Heart right ventricle (tissue), 16 donors: ENCODE measurements at regions not wholly inside any gene's neighbourhood (a gene's known extent, or its start where the extent isn't known, plus 50 kb on each side); places are given as distances from the start of the nearest gene placed in this dataset.

Source experiments
- ATAC-seq, 8 donors: fragments of 200-7000 bp; cut with Tn5 transposase; one replicate each; pipeline ENCODE4 v1.9.1; 2020; ENCODE audit warnings: mild to moderate bottlenecking in 8 of 8, moderate library complexity in 8 of 8, moderate number of reproducible peaks in 1 of 8
- DNase-seq, 2 donors: peaks; one replicate each; pipeline ENCODE4 v3.0.0-alpha.2; 2020
- H3K27ac ChIP-seq, 10 donors: fragments of 200-600 bp; sonication (generic) in 2 of 10; one replicate each; pipeline versions ENCODE4 v1.5.0 to v1.8.0; 2020 to 2022; ENCODE audit warnings: mild to moderate bottlenecking in 3 of 10
- H3K27me3 ChIP-seq, 7 donors: fragments of 200-600 bp; one replicate each; pipeline ENCODE4 v1.8.0; 2021 to 2022; ENCODE audit warnings: mild to moderate bottlenecking in 2 of 7
- H3K36me3 ChIP-seq, 9 donors: fragments of 200-600 bp; sonication (generic) in 1 of 9; one replicate each; pipeline versions ENCODE4 v1.5.0 to v1.8.0; 2020 to 2022; ENCODE audit warnings: mild to moderate bottlenecking in 2 of 9
- H3K4me1 ChIP-seq, 9 donors: fragments of 200-600 bp; sonication (generic) in 1 of 9; one replicate each; pipeline versions ENCODE4 v1.5.0 to v1.8.0; 2020 to 2022; ENCODE audit warnings: mild to moderate bottlenecking in 4 of 9
- H3K4me3 ChIP-seq, 10 donors: fragments of 200-600 bp; sonication (generic) in 2 of 10; one replicate each; pipeline versions ENCODE4 v1.5.0 to v1.8.0; 2020 to 2022; ENCODE audit warnings: mild to moderate bottlenecking in 7 of 10, moderate library complexity in 2 of 10
- H3K9me3 ChIP-seq, 11 donors: fragments of 200-600 bp in 10 of 11; sonication (generic) in 2 of 11; one replicate each; pipeline versions ENCODE4 v1.5.0 to v1.8.0; 2013 to 2022; ENCODE audit warnings: mild to moderate bottlenecking in 2 of 11, control low read depth in 1 of 11, moderate library complexity in 1 of 11
- WGBS, 2 donors: extraction: QIAGEN DNeasy Blood & Tissue Kit; methylation state at CpG; one replicate each; pipeline ENCODE4 v1.1.7; 2013; ENCODE audit warnings: inconsistent platforms in 1 of 2; 5-methylcytosine and 5-hydroxymethylcytosine counted together
- intact Hi-C, 10 donors: fragments of 100-400 bp; cut with DNase I; formaldehyde crosslinking; loops; one replicate each; pipeline versions ENCODE4 v1.11.1 to v1.14.2; 2022
- TF ChIP-seq, protein P1 (sequence below), 9 donors: fragments of 200-600 bp; sonication (generic) in 2 of 9; IDR thresholded peaks; one replicate each; pipeline versions ENCODE4 v1.5.0 to v1.8.0; 2021 to 2022; ENCODE audit warnings: antibody characterized with exemption in 9 of 9, mild to moderate bottlenecking in 5 of 9, moderate library complexity in 1 of 9
- donor health status: Arrhythmogenic right ventricular cardiomyopathy.
- donor health status: ischemic (EF 13 %, LVEDD 7.1; RV severe dilation, severe dysfunction).
- donor health status: healthy with polysubstance abuse.
- donor health status: DM: no; HTN: yes; CAD: no.
- donor health status: DM: no; HTN: no; CAD: no.
- donor health status: ischemic (EF 25% LVEDD 6.9; RV normal size, moderate dysfunction).
- donor health status: ischemic (EF 25% LVEDD 5.7; RV mildly dilated, moderate dysfunction).
- donor health status: healthy.
- donor health status: DM: yes; HTN: yes; CAD: no.
- donor health status: Ischemic cardiomyopathy.
- donor health status: ischemic (EF 35%, LVEDD 5.7; RV mildly dilated, moderate dysfunction).
- donor health status: nonischemic (EF 11% LVEDD 7.7; RV severe dilation, severe dysfunction).
- donor health status: DM: yes; HTN: yes; CAD: no.
- donor health status: PGD.
- donor health status: ischemic (EF 29% LVEDD 5.4; RV normal size, mild dysfunction).
- donor health status: nonischemic (EF 23%, LVEDD 6.1; RV moderate dilation, normal function).

GRCh38 chr11:40023724-40024123 lies 1435.7 kb downstream of the LRRC4C start:
- ATAC-seq, result no peak
- H3K9me3 ChIP-seq, result peaks cover 0 to 13% (median 0%) of the 10 kb centered on the region in 11 donors
- no peaks in the 10 kb centered on the region for H3K36me3 ChIP-seq
- intact Hi-C loops, result loop anchor here in 1 of 10 donors (5.0 kb wide), 1 partner anchor 49 kb away; no protein-coding TSS in a partner anchor
- H3K27ac ChIP-seq, result no peak overlapping the region
- no peak overlapping the region for H3K4me3 ChIP-seq
- H3K27me3 ChIP-seq, result no peaks in the 10 kb centered on the region
- H3K4me1 ChIP-seq, result no peaks in the 10 kb centered on the region
- TF ChIP-seq, protein P1, sequence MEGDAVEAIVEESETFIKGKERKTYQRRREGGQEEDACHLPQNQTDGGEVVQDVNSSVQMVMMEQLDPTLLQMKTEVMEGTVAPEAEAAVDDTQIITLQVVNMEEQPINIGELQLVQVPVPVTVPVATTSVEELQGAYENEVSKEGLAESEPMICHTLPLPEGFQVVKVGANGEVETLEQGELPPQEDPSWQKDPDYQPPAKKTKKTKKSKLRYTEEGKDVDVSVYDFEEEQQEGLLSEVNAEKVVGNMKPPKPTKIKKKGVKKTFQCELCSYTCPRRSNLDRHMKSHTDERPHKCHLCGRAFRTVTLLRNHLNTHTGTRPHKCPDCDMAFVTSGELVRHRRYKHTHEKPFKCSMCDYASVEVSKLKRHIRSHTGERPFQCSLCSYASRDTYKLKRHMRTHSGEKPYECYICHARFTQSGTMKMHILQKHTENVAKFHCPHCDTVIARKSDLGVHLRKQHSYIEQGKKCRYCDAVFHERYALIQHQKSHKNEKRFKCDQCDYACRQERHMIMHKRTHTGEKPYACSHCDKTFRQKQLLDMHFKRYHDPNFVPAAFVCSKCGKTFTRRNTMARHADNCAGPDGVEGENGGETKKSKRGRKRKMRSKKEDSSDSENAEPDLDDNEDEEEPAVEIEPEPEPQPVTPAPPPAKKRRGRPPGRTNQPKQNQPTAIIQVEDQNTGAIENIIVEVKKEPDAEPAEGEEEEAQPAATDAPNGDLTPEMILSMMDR (IDR thresholded peaks at IDR 0.05), result no peak
- no peak for DNase-seq

DNA sequence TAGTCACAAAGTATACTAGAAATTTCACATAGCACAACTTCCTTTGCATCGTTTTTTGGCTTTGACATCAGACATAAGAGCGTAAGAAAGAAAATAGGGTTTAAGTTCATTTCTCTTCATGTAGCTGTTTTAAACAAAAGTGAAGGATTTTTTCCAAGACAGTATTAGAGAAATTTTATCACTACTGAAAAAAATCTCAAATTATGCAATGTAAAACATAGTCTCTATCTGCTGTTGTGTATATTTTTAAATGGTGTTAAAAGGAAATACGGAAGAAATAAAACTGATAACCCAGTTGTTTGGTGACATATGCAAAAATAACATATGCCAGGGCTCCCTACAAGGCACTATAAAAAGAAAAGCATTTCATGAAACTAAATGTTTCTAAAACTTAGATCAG lies 1449.4 kb downstream of the LRRC4C start:
- H3K27me3 ChIP-seq, result no peaks in the 10 kb centered on the region
- DNase-seq (no peak), ATAC-seq (no peak)
- WGBS, 2 donors, result 46 to 63% methylated on average over 3 of the region's 3 CpGs
- H3K36me3 ChIP-seq, result no peaks in the 10 kb centered on the region
- H3K27ac ChIP-seq, result no peak overlapping the region
- no peak overlapping the region for H3K4me3 ChIP-seq
- no peaks in the 10 kb centered on the region for H3K4me1 ChIP-seq
- TF ChIP-seq, protein P1 (IDR thresholded peaks at IDR 0.05), result no peak
- intact Hi-C loops, result no loop called here
- peaks cover 0 to 12% (median 0%) of the 10 kb centered on the region in 11 donors for H3K9me3 ChIP-seq

GRCh38 chr11:39992551-39992950 lies 1466.9 kb downstream of the LRRC4C start:
- no peak for DNase-seq
- no peak for ATAC-seq
- Histone ChIP-seq H3K4me3 (no peak overlapping the region), H3K9me3 (peaks cover 0 to 6% (median 0%) of the 10 kb centered on the region in 11 donors), H3K27ac (no peak overlapping the region), H3K4me1 (no peaks in the 10 kb centered on the region), H3K27me3 (no peaks in the 10 kb centered on the region), H3K36me3 (no peaks in the 10 kb centered on the region)
- TF ChIP-seq, protein P1 (IDR thresholded peaks at IDR 0.05), result no peak
- intact Hi-C loops, result no loop called here
- WGBS, 2 donors, result 69 to 74% methylated on average over 2 of the region's 2 CpGs

- no peaks in the 10 kb centered on the region for H3K4me1 ChIP-seq
- H3K27ac ChIP-seq, result no peak overlapping the region
- TF ChIP-seq, protein P1 (IDR thresholded peaks at IDR 0.05), result no peak
- DNase-seq, result no peak
- peaks cover 0 to 10% (median 0%) of the 10 kb centered on the region in 11 donors for H3K9me3 ChIP-seq
- no peak for ATAC-seq
- WGBS, 2 donors, result 13 to 18% methylated on average over 6 of the region's 6 CpGs
- no peaks in the 10 kb centered on the region for H3K27me3 ChIP-seq
- intact Hi-C loops, result no loop called here
- H3K36me3 ChIP-seq, result no peaks in the 10 kb centered on the region
- no peak overlapping the region for H3K4me3 ChIP-seq
Observed at GRCh38 chr11:39990421-39990831, 1469.0 kb downstream of the LRRC4C start.
